ENCODE measurements at regions not wholly inside any gene's neighbourhood (a gene's known extent, or its start where the extent isn't known, plus 50 kb on each side); places are given as distances from the start of the nearest gene placed in this dataset.

GRCh38 chr18:76568731-76569130 is 73.7 kb upstream of the ZNF516 start:
- DNase-seq: no peak

- no peak for DNase-seq
Observed at GRCh38 chr18:76567835-76568445, 72.9 kb upstream of the ZNF516 start.

GRCh38 chr18:76566987-76567386 is 71.9 kb upstream of the ZNF516 start:
- DNase-seq: no peak

DNA sequence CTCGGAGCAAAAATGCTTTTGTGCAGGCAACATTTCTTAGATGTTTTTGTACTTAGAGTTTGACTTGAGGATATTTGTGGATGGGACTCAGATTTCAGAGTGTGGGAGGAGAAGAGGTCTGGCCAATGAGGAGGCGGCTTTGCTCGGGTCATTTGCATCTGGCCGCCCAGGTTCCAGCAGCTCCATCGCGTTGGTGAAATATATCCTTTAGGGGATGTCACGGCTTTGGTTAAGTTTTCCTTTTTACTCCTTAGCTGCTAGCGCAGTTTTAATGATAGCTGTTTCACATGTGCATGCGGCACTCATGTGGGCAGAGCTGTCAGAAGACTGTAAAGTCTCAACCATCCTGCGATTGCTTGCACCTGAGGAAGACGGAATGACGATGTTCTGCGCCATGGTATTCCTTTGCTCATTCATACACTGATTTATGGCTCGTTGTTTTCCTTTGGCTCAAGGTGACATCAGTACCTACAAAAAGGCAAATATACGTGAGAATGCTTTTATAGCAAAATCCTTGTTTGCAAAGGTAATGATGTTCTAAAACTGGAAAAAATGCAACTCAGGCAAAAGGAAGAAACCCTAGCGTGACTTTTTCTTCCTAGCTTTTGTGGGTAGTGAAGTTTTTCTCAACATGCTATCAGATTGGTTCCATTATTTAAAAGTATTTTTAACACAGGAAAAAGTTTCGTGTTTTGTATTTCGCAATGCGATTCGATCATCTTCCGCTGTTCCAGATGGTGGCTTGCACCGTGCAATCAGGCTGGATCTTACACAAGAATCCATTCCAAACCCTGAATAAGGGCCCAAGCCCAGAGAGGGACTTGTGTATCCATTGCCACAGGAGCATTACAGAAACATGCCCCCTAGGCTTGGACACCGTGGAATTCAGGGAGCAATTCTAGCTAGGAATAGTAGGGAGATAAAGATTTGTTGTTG is 70.5 kb upstream of the ZNF516 start:
- no peak for DNase-seq

DNA sequence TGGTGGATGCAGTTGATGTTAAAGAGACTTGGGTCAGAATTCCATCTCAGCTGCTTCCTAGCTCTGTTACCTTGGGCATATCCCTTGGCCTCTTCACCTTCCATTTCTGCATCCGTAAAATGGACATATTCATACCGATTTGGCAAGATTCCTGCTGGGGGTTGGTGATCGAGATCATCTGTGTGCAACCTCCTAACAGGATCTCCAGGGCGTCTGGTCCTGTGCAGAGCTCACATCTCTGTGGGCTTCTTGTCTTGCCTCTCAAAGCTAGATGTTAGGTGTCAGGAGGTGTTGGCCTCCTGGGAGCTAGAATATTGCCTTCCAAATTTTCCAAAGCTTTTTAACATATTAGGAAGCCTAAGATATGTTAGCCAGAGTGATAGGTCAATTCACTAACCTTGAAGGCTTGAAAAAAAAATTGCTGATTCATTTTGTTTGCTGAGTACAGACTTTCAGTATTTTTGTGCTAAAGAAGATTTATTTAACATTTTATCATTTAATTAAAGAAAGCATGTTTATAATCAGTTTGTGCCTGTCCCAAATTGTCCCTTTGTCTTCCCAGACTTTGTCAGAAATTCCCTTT is 69.7 kb upstream of the ZNF516 start:
- DNase-seq: no peak

DNA sequence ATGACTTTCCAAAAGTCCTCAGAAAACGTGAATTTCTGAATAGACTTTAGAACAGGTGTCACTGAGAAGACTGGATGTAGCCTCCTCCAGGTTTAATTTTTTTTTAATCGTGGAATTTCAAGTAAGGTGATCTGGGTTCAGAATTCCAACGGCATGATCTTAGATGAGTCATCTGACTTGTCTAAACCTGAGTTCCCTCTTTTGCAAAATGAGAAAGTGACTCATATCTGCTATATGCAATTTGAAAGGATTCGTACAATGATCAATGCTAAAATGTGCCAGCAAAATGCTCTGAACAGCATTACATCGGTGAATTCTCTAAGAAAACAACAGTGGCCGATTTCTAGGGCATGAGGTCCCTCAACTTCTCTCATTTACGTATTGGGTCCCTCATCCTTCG is 69.1 kb upstream of the ZNF516 start:
- DNase-seq: no peak

- no peak for DNase-seq
Observed at GRCh38 chr18:76562286-76563122, 67.5 kb upstream of the ZNF516 start.

DNA sequence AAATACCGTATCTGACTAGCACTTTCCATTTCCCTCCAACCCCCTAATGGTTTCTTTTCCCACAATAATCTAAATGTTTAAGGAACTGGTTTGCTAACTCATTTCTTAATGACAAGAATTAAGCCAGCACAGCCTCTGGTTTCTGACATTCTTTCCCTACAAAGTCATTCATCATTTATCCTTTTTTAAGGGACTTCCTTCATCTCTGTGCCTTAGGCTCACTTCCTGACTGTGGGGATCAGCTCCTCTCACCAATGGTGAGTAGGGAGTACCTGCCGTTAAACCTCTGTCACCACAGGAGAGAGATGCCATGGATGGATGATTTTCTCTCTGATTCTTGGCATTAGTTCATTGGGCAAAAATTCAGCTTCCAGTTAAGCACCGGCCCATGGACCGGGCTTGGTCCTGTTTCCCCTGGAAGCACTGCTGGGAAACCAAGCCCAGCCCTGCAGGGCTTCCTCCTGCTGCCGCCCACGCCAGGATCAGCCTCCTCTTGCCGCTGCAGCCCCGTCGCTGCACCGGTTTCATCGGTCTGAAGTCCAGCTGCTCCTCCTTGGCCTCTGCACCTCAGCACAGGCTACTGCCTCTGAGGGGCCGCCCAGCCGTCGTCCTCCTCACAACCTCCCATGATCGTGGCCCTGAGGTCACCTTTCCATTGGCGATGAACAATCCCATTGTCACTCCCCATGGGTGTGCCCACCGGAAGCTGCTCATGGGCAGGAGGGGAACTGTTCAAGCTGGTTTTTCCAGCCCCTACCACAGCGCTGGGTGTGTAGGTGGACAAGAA is 64.0 kb upstream of the ZNF516 start:
- no peak for DNase-seq

GRCh38 chr18:76557026-76557575 is 62.1 kb upstream of the ZNF516 start:
- no peak for DNase-seq

DNA sequence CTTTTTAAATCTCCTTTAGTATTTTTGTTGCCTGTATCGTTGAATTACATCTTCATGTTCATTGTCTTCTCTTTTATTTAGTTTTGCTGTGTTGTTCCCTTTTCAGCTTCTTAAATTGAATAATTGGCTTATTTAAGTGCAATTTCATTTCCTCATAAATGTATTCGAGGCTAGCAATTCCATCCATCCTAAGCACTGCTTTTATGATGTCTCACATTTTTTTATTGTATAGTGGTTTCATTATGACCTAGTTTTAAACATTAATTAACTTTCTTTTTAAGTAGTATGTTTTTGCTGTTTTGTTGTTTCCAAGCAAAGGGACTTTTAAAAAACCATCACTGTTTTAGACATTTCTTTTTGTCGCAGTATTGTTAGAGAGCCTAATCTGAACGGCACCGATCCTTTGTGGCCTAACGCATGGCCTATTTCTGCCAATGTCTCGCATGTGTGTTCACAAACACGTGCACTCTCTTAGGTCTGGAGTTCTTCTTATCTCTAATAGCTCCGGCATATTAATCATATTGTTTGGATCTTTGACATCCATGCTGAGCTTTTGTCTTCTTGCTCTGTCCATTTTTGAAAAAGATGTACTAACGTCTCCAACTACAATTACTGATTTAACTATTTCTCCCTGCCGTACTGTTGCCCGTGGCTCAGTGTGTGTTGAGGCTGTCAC is 59.6 kb upstream of the ZNF516 start:
- DNase-seq: no peak

GRCh38 chr18:76553715-76554546 is 58.9 kb upstream of the ZNF516 start:
- DNase-seq: no peak

GRCh38 chr18:76548541-76548940 is 53.5 kb upstream of the ZNF516 start:
- DNase-seq: no peak

GRCh38 chr18:76547296-76547695 is 52.3 kb upstream of the ZNF516 start:
- no peak for DNase-seq

DNA sequence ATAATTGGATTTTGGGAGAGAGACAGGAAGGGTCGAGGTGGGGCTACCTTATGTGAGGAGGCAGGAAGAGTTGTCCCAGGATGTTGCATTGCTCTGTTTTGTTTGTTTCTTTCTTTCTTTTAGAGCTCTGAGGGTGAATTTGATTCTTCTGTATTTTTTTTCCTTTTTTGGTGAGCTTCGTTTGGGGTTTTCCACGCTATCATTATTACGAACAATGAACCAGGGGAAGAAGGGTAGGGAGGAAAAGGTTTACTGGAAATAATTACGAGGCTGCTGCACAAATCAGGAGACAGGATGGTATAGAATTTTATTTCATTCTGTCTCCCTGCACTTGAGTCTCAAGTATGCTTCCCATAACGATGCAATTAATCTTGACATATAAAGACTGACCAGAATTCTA is 51.4 kb upstream of the ZNF516 start:
- DNase-seq: no peak

DNA sequence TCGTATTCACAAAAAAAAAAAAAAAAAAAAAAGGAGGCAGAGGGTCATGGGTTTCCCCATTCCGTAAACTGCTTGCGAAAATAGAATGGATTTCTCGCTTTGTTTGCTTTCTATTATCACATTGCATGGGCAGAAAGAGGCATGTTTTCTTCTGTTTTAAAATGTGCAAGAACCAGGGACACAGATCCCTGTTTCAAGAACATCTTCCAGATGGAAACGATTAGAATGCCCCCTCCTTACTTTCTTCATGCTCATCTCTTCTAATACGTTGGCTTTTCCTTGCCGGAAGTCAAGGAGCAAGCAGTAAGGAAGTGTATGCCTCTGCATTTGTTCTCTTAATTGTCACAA is 51.0 kb upstream of the ZNF516 start:
- DNase-seq: no peak

DNA sequence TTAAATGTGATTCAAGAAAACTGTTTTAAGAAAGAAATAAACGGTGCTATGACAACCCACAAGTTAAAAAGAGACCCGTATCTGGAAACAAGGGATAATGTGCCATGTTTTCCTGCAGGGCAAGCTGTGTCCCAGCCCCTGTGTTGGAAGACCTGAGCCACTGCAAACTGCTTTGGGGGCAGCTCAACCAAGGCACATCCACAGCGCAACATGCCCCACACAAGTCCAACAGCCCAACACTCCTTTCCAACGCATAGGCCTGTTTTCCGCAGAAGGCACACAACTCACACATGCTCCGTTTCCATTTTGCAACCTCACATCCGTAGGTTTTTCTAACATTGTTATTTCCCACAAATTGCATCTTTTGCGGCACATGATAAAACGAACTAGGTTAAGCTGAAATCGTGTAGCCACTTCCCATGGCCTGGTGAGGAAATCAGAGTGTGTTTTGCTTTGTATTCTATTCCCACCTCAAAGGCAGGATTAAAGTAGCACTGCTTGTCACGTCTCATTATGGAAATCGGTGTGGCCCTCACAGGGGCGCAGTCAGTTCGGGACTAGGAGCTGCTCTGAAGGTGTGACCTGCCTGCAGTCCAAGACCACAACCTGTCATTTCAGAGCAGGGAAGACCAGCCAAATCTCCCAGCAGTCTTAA is 50.5 kb upstream of the ZNF516 start:
- no peak for DNase-seq

DNA sequence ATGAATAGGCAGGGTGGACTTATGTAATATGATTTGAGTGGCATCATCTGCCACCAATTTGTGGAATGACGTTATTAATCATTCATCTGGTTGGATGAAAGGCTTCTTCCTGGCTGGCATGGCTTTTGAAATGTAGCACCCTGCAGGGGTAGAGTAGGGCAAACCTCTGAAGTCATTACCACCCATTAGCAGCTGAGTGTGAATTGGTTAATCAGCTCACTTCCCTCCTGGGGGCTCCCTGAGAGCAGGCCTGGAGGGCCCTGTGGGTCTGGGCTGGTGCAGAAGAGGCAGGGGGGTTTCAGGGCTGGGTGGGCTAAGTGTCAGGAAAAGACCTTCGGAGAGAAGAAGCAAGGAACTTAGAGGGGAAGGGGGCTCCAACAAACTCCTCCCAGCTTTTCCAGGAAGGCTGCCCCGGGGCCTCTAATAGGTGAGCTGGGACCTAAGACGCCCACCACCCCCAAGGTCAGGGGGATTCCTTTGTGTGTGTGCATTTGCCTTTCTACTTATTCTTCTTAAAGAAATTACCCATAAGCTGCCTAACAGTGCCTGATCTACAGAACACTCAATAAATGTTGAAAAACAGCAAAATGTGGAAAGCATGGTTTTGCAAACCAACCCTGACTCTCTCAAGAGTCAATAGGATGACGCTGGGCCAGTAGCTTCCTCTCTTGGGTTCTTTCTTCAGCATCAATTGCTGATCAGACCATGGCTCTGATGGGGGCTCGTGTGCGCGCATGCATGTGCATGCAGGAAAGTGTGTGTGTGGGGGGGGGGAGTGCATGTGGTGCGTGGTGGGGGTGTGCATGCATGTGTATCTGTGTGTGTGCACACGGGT is 49.7 kb upstream of the ZNF516 start:
- no peak for DNase-seq
